ENCODE measurements at regions not wholly inside any gene's neighbourhood (a gene's known extent, or its start where the extent isn't known, plus 50 kb on each side); places are given as distances from the start of the nearest gene placed in this dataset.

DNA sequence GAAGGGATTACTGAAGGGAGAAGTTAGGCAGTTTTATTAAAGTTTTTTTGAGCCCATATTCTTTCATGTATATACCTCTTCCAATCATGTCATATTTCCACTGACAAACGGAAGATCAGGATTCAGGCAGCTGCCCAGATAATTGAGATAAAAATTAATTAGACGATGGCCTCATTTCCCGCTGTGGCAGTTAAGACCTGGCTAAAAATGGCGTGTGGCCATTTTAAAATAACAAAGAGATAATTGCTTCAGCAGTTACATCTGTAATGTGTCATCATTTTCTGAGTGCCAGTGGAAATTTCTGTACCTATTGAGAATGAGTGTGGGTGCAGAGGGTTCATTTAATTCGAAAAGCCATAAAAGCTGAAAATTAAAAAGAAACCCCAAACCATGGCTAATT is 215.1 kb downstream of the STK31 start:
- TF ChIP-seq, protein P1, sequence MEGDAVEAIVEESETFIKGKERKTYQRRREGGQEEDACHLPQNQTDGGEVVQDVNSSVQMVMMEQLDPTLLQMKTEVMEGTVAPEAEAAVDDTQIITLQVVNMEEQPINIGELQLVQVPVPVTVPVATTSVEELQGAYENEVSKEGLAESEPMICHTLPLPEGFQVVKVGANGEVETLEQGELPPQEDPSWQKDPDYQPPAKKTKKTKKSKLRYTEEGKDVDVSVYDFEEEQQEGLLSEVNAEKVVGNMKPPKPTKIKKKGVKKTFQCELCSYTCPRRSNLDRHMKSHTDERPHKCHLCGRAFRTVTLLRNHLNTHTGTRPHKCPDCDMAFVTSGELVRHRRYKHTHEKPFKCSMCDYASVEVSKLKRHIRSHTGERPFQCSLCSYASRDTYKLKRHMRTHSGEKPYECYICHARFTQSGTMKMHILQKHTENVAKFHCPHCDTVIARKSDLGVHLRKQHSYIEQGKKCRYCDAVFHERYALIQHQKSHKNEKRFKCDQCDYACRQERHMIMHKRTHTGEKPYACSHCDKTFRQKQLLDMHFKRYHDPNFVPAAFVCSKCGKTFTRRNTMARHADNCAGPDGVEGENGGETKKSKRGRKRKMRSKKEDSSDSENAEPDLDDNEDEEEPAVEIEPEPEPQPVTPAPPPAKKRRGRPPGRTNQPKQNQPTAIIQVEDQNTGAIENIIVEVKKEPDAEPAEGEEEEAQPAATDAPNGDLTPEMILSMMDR (IDR thresholded peaks at IDR 0.05): no peak
- no peaks in the 10 kb centered on the region for H3K36me3 ChIP-seq
- no peak overlapping the region for H3K9ac ChIP-seq (ENCODE audit: low read depth in 2 of 2, low read length in 2 of 2)

GRCh38 chr7:23927709-23928417 is 217.8 kb downstream of the STK31 start:
- H3K36me3 ChIP-seq: no peaks in the 10 kb centered on the region
- H3K9ac ChIP-seq (ENCODE audit: low read depth in 2 of 2, low read length in 2 of 2): no peak overlapping the region
- no peak overlapping the region for H3K4me3 ChIP-seq
- intact Hi-C loops (cut with DNase I): no loop called here
- TF ChIP-seq, protein P1 (IDR thresholded peaks at IDR 0.05): no peak
- no peaks in the 10 kb centered on the region for H3K9me3 ChIP-seq
- no peaks in the 10 kb centered on the region for H3K4me1 ChIP-seq
- no peak for DNase-seq
- no peaks in the 10 kb centered on the region for H3K27me3 ChIP-seq
- H3K27ac ChIP-seq: no peak overlapping the region

More for the DNA sequence above, 215.1 kb downstream of the STK31 start:
- H3K27me3 ChIP-seq: no peaks in the 10 kb centered on the region
- no peak overlapping the region for H3K4me3 ChIP-seq
- H3K4me1 ChIP-seq: no peaks in the 10 kb centered on the region
- intact Hi-C loops (cut with DNase I): no loop called here
- DNase-seq: no peak
- no peaks in the 10 kb centered on the region for H3K9me3 ChIP-seq
- no peak overlapping the region for H3K27ac ChIP-seq

DNA sequence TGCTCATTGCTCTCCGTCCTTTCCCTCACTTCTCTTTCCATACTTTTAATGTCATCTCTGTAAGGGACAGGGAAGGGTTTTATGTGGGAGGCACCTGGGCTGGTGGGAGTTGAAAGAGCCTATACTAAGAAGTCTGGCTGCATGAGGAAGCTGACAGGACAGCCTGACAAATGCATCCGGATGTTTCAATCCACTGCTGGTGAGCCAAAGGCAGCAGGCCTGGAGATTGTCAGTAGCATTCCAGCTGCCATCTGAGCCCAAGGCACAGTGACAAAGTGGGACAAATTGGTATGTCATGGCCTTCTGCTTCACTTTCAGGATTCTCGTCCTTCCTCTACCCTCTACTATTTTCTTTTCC is 218.4 kb downstream of the STK31 start:
- intact Hi-C loops (cut with DNase I): no loop called here
- Histone ChIP-seq H3K36me3 (no peaks in the 10 kb centered on the region), H3K9ac (ENCODE audit: low read depth in 2 of 2, low read length in 2 of 2) (no peak overlapping the region), H3K9me3 (no peaks in the 10 kb centered on the region), H3K27ac (no peak overlapping the region), H3K27me3 (no peaks in the 10 kb centered on the region), H3K4me3 (no peak overlapping the region), H3K4me1 (no peaks in the 10 kb centered on the region)
- TF ChIP-seq, protein P1 (IDR thresholded peaks at IDR 0.05): no peak
- DNase-seq: no peak

- TF ChIP-seq, protein P1 (IDR thresholded peaks at IDR 0.05): no peak
- Histone ChIP-seq H3K27me3 (no peaks in the 10 kb centered on the region), H3K36me3 (no peaks in the 10 kb centered on the region), H3K9ac (ENCODE audit: low read depth in 2 of 2, low read length in 2 of 2) (no peak overlapping the region), H3K9me3 (no peaks in the 10 kb centered on the region), H3K27ac (no peak overlapping the region), H3K4me1 (no peaks in the 10 kb centered on the region), H3K4me3 (no peak overlapping the region)
- intact Hi-C loops (cut with DNase I): no loop called here
- no peak for DNase-seq
These were observed 220.3 kb downstream of the STK31 start for GRCh38 chr7:23930312-23930711.

DNA sequence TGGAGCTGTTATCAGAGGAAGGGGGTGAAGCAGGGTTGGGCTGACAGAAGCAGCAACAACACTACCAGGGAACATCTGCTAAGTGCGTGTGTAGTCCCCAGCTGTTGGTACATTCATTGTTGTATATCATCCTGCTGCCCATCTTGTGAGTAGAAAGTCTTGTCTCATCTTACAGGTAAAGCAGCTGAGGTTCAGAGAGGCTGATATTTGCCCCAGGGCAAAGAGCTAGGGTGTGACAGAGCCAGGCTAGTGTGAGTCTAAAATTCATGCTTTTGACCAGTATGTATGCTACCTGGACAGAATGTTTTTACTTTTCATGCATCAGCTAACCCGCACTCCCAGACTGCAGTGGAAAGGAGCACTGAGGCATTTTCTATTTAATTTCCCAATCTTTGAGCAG is 221.6 kb downstream of the STK31 start:
- no peak overlapping the region for H3K9ac ChIP-seq (ENCODE audit: low read depth in 2 of 2, low read length in 2 of 2)
- DNase-seq: no peak
- TF ChIP-seq, protein P1 (IDR thresholded peaks at IDR 0.05): no peak

More for the DNA sequence above, 221.6 kb downstream of the STK31 start:
- Histone ChIP-seq H3K36me3 (no peaks in the 10 kb centered on the region), H3K27me3 (no peaks in the 10 kb centered on the region), H3K4me3 (no peak overlapping the region), H3K9me3 (no peaks in the 10 kb centered on the region), H3K4me1 (no peaks in the 10 kb centered on the region), H3K27ac (no peak overlapping the region)
- intact Hi-C loops (cut with DNase I): no loop called here

All from colonic mucosa (tissue), 4 donors.